HEK293 (cell line): ENCODE measurements at regions not wholly inside any gene's neighbourhood (a gene's known extent, or its start where the extent isn't known, plus 50 kb on each side); places are given as distances from the start of the nearest gene placed in this dataset.

Experiments used
- CTCF ChIA-PET: fragments of 350-600 bp; formaldehyde crosslinking; extraction: SDS; loops from one replicate; lab custom pipeline; 2021; ENCODE audit warnings: antibody characterized with exemption; lab: Yijun Ruan, JAX
- POLR2A ChIA-PET: fragments of 300-600 bp; formaldehyde crosslinking; extraction: SDS; loops from one replicate; lab custom pipeline; 2020; ENCODE audit warnings: antibody characterized with exemption, inconsistent platforms; lab: Yijun Ruan, JAX
- H3K27ac ChIP-seq: fragments of 200-500 bp; sonication (Bioruptor generic); 2 replicates; pipeline ENCODE4 v1.5.1; 2014; ENCODE audit warnings: low read depth, low read length, control low read depth, inconsistent platforms; ENCODE audit errors: extremely low read depth
- H3K36me3 ChIP-seq, 2 experiments: fragments of 200-500 bp in 1 of 2; sonication (Bioruptor generic) in 1 of 2; 1 replicate in 1 of 2; 2 replicates in 1 of 2; pipeline ENCODE4 v1.5.1; 2014 to 2017; ENCODE audit warnings: inconsistent platforms in 2 of 2, low read length in 2 of 2; ENCODE audit not compliant: control insufficient read depth in 2 of 2, insufficient read depth in 1 of 2
- H3K4me1 ChIP-seq: fragments of 200-500 bp; sonication (Bioruptor generic); 2 replicates; pipeline ENCODE4 v1.5.1; 2014; ENCODE audit warnings: mild to moderate bottlenecking, low read length, inconsistent platforms; ENCODE audit not compliant: control insufficient read depth, insufficient read depth
- H3K4me3 ChIP-seq: 2 replicates; pipeline ENCODE4 v1.5.1; 2011; ENCODE audit warnings: low read depth, mild to moderate bottlenecking, control low read depth, low read length, moderate library complexity
- H3K9me3 ChIP-seq: fragments of 200-500 bp; sonication (Bioruptor generic); 2 replicates; pipeline ENCODE4 v1.5.1; 2014; ENCODE audit warnings: low read depth, low read length, inconsistent platforms; ENCODE audit not compliant: control insufficient read depth, insufficient read depth
- GLIS1 ChIP-seq: fragments of 450-650 bp; formaldehyde crosslinking; IDR thresholded peaks from 2 replicates; pipeline ENCODE4 v1.5.1; 2016; ENCODE audit warnings: missing biosample characterization, missing genetic modification characterization
- PRDM10 ChIP-seq: fragments of 450-650 bp; formaldehyde crosslinking; IDR thresholded peaks from 2 replicates; pipeline ENCODE4 v1.5.1; 2016; ENCODE audit warnings: missing biosample characterization, missing genetic modification characterization
- PRDM4 ChIP-seq: fragments of 450-650 bp; formaldehyde crosslinking; IDR thresholded peaks from 2 replicates; pipeline ENCODE4 v1.5.1; 2017; ENCODE audit warnings: missing biosample characterization, missing genetic modification characterization
- PRDM6 ChIP-seq: fragments of 450-650 bp; formaldehyde crosslinking; IDR thresholded peaks from 2 replicates; pipeline ENCODE4 v1.5.1; 2017; ENCODE audit warnings: missing biosample characterization, missing genetic modification characterization
- ZNF174 ChIP-seq: fragments of 450-650 bp; formaldehyde crosslinking; IDR thresholded peaks from 2 replicates; pipeline ENCODE4 v1.5.0; 2017; ENCODE audit warnings: missing biosample characterization, mild to moderate bottlenecking, missing genetic modification characterization
- ZNF19 ChIP-seq: fragments of 450-650 bp; formaldehyde crosslinking; IDR thresholded peaks from 2 replicates; pipeline ENCODE4; 2016; ENCODE audit warnings: missing biosample characterization, missing genetic modification characterization, low read depth
- ZNF221 ChIP-seq: fragments of 450-650 bp; formaldehyde crosslinking; IDR thresholded peaks from 2 replicates; pipeline ENCODE4 v1.5.1; 2017; ENCODE audit warnings: missing biosample characterization, missing genetic modification characterization, borderline replicate concordance
- ZNF239 ChIP-seq: fragments of 450-650 bp; formaldehyde crosslinking; IDR thresholded peaks from 2 replicates; pipeline ENCODE4 v1.5.1; 2016; ENCODE audit warnings: missing biosample characterization, missing genetic modification characterization
- ZNF248 ChIP-seq: fragments of 450-650 bp; formaldehyde crosslinking; IDR thresholded peaks from 2 replicates; pipeline ENCODE4 v1.5.1; 2017; ENCODE audit warnings: missing biosample characterization, missing genetic modification characterization
- ZNF266 ChIP-seq: fragments of 450-650 bp; formaldehyde crosslinking; IDR thresholded peaks from 2 replicates; pipeline ENCODE4 v1.5.1; 2016; ENCODE audit warnings: missing biosample characterization, missing genetic modification characterization, low read depth
- ZNF426 ChIP-seq: fragments of 450-650 bp; formaldehyde crosslinking; IDR thresholded peaks from 2 replicates; pipeline ENCODE4 v1.5.1; 2017; ENCODE audit warnings: missing biosample characterization, missing genetic modification characterization, mild to moderate bottlenecking, inconsistent platforms, moderate library complexity
- ZNF677 ChIP-seq: fragments of 450-650 bp; IDR thresholded peaks from 2 replicates; pipeline ENCODE4 v1.5.0; 2018; ENCODE audit warnings: missing biosample characterization, mild to moderate bottlenecking, missing genetic modification characterization, moderate library complexity

GRCh38 chr9:21555911-21556310 lies 73.8 kb upstream of the IFNE start:
- no peaks in the 10 kb centered on the region for H3K9me3 ChIP-seq
- H3K36me3 ChIP-seq, result no peaks in the 10 kb centered on the region
- no peak overlapping the region for H3K27ac ChIP-seq
- CTCF ChIA-PET, result no interaction called here
- H3K4me3 ChIP-seq, result no peak overlapping the region; the same call in 1 of the 2 replicates
- no peak for TF ChIP-seq ZNF174 (tag by site-specific recombination)
- peak; percentile 38; the same call in 1 of the 2 replicates for TF ChIP-seq PRDM10 (tag by site-specific recombination)
- POLR2A ChIA-PET, result no interaction called here
- peaks cover 25% of the 10 kb centered on the region for H3K4me1 ChIP-seq

GRCh38 chr9:21556581-21557427 lies 74.7 kb upstream of the IFNE start:
- Histone ChIP-seq H3K36me3 (no peaks in the 10 kb centered on the region), H3K27ac (no peak overlapping the region), H3K4me1 (peaks cover 20% of the 10 kb centered on the region), H3K9me3 (no peaks in the 10 kb centered on the region), H3K4me3 (peak overlapping the region; percentile 98)
- ChIA-PET POLR2A (interaction anchor here (1.3 kb wide), 1 partner anchor 452 kb away, joined by 3 read pairs; no protein-coding TSS in a partner anchor), CTCF (interaction anchor here (0.5 to 0.7 kb wide), 4 partner anchors 26 to 158 kb away, joined by 3 to 5 read pairs (median 4); no protein-coding TSS in a partner anchor)
- no peak for TF ChIP-seq ZNF239 (tag by site-specific recombination)
- TF ChIP-seq ZNF426 (tag by site-specific recombination), result 0 out of 2 replicates have a peak, but pooled peaks have one; percentile 5
- no peak for TF ChIP-seq ZNF19 (tag by site-specific recombination)

- peak overlapping the region; percentile 98 for H3K4me3 ChIP-seq
- TF ChIP-seq ZNF266 (tag by site-specific recombination) (no peak), ZNF221 (tag by site-specific recombination) (no peak), PRDM6 (tag by site-specific recombination) (peak; percentile 82), ZNF677 (tag by site-specific recombination) (no peak), PRDM4 (tag by site-specific recombination) (no peak), ZNF248 (tag by site-specific recombination) (no peak), GLIS1 (tag by site-specific recombination) (no peak)
Observed at GRCh38 chr9:21557428-21557768, 75.3 kb upstream of the IFNE start.

More at GRCh38 chr9:21557428-21557768, 75.3 kb upstream of the IFNE start:
- ChIA-PET CTCF (interaction anchor here (0.5 to 0.7 kb wide), 2 partner anchors 27 to 86 kb away, joined by 3 to 4 read pairs; no protein-coding TSS in a partner anchor), POLR2A (interaction anchor here (1.3 kb wide), 1 partner anchor 451 kb away, joined by 3 read pairs; no protein-coding TSS in a partner anchor)
- Histone ChIP-seq H3K36me3 (no peaks in the 10 kb centered on the region), H3K9me3 (no peaks in the 10 kb centered on the region), H3K4me1 (peaks cover 14% of the 10 kb centered on the region), H3K27ac (no peak overlapping the region)
